ENCODE measurements at regions not wholly inside any gene's neighbourhood (a gene's known extent, or its start where the extent isn't known, plus 50 kb on each side); places are given as distances from the start of the nearest gene placed in this dataset.
A peak's percentile ranks its signal among the peaks of the same experiment; 100 is the strongest.

GRCh38 chr2:67725731-67726130 is 328.6 kb downstream of the ETAA1 start:
- Mint-ChIP-seq H3K4me1 (no peaks in the 10 kb centered on the region), H3K9me3 (peaks cover 14% of the 10 kb centered on the region; the same call in 2 of the 3 replicates), H3K36me3 (ENCODE audit: low read depth) (peaks cover 5% of the 10 kb centered on the region; the same call in 2 of the 3 replicates), H3K4me3 (no peak overlapping the region), H3K27ac (no peak overlapping the region), H3K27me3 (ENCODE audit: insufficient read depth, low read depth, poor library complexity) (no peaks in the 10 kb centered on the region)
- no peak for DNase-seq (ENCODE audit: low spot score)
- Histone ChIP-seq H3K4me2 (no peak overlapping the region), H3K4me3 (no peak overlapping the region), H2AFZ (peak overlapping the region; percentile 34; the same call in 1 of the 2 replicates), H3K27me3 (ENCODE audit: insufficient read depth) (no peaks in the 10 kb centered on the region), H4K20me1 (replicated peaks; ENCODE audit: insufficient read depth) (no peaks in the 10 kb centered on the region), H3K79me2 (replicated peaks; ENCODE audit: insufficient read depth) (no peaks in the 10 kb centered on the region), H3K9me2 (ENCODE audit: insufficient read depth) (peaks cover 12% of the 10 kb centered on the region), H3F3A (replicated peaks; ENCODE audit: low read depth) (no peaks in the 10 kb centered on the region), H3K27ac (ENCODE audit: low read depth) (no peak overlapping the region), H3K4me1 (ENCODE audit: insufficient read depth) (no peaks in the 10 kb centered on the region), H3K36me3 (ENCODE audit: insufficient read depth) (no peaks in the 10 kb centered on the region)
- TF ChIP-seq JUNB (IDR thresholded peaks at IDR 0.05; ENCODE audit: unreplicated experiment) (no peak), ZNF114 (CRISPR knock-in tag; IDR thresholded peaks at IDR 0.05) (no peak), POLR2AphosphoS5 (IDR thresholded peaks at IDR 0.05; ENCODE audit: low read depth) (no peak), ZNF462 (CRISPR knock-in tag; IDR thresholded peaks at IDR 0.05) (no peak), NANOG (IDR thresholded peaks at IDR 0.05; ENCODE audit: borderline replicate concordance) (no peak), ZNF331 (CRISPR knock-in tag; IDR thresholded peaks at IDR 0.05; ENCODE audit: low read depth) (no peak), ETS1 (IDR thresholded peaks at IDR 0.05) (no peak), STAT1 (IDR thresholded peaks at IDR 0.05; ENCODE audit: unreplicated experiment) (no peak), CREB1 (CRISPR knock-in tag; IDR thresholded peaks at IDR 0.05; ENCODE audit: low read depth) (no peak), EZH2 (IDR thresholded peaks at IDR 0.05; ENCODE audit: low read depth, unreplicated experiment) (no peak)
- no peak for ATAC-seq
